OCI-LY3 (cell line): ENCODE measurements at regions not wholly inside any gene's neighbourhood (a gene's known extent, or its start where the extent isn't known, plus 50 kb on each side); places are given as distances from the start of the nearest gene placed in this dataset.

Source experiments
- EZH2phosphoT487 ChIP-seq: fragments of 200-600 bp; shearing (Covaris generic); IDR thresholded peaks from 2 replicates; pipeline ENCODE4 v1.6.1; 2018; ENCODE audit warnings: antibody characterized with exemption, mixed run types, low read depth
- TF ChIP-seq, protein P1 (sequence below): fragments of 200-600, 300-600 bp; sonication (generic); IDR thresholded peaks from 2 replicates; pipeline ENCODE4 v1.5.1; 2014; ENCODE audit warnings: antibody characterized with exemption, low read length, low read depth

DNA sequence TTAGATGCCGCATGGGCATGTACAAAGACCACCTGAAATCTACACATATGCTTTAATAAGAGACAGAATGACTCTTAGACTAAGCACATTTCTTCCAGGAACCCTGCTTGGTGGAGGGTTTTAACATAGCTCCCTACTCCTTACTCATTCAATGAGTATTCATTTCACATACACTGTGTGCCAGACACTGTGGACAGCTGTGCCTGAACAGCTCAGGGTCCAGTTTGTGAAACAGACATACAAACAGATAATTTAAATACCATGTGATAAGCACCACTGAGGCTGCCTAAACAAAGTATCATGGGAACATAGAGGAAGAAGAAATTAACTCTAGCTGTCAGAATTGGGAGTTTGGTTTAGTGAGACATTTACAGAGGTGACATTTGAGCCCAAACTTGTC lies 65.2 kb upstream of the ITPRID1 start:
- TF ChIP-seq, protein P1, sequence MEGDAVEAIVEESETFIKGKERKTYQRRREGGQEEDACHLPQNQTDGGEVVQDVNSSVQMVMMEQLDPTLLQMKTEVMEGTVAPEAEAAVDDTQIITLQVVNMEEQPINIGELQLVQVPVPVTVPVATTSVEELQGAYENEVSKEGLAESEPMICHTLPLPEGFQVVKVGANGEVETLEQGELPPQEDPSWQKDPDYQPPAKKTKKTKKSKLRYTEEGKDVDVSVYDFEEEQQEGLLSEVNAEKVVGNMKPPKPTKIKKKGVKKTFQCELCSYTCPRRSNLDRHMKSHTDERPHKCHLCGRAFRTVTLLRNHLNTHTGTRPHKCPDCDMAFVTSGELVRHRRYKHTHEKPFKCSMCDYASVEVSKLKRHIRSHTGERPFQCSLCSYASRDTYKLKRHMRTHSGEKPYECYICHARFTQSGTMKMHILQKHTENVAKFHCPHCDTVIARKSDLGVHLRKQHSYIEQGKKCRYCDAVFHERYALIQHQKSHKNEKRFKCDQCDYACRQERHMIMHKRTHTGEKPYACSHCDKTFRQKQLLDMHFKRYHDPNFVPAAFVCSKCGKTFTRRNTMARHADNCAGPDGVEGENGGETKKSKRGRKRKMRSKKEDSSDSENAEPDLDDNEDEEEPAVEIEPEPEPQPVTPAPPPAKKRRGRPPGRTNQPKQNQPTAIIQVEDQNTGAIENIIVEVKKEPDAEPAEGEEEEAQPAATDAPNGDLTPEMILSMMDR = no peak
- TF ChIP-seq EZH2phosphoT487 = no peak
